GM21515 (cell line): ENCODE measurements at regions not wholly inside any gene's neighbourhood (a gene's known extent, or its start where the extent isn't known, plus 50 kb on each side); places are given as distances from the start of the nearest gene placed in this dataset.

Experiments used
- ATAC-seq: cut with Tn5 transposase; IDR thresholded peaks from one replicate; pipeline ENCODE4 v1.9.1; 2021; ENCODE audit not compliant: unreplicated experiment

DNA sequence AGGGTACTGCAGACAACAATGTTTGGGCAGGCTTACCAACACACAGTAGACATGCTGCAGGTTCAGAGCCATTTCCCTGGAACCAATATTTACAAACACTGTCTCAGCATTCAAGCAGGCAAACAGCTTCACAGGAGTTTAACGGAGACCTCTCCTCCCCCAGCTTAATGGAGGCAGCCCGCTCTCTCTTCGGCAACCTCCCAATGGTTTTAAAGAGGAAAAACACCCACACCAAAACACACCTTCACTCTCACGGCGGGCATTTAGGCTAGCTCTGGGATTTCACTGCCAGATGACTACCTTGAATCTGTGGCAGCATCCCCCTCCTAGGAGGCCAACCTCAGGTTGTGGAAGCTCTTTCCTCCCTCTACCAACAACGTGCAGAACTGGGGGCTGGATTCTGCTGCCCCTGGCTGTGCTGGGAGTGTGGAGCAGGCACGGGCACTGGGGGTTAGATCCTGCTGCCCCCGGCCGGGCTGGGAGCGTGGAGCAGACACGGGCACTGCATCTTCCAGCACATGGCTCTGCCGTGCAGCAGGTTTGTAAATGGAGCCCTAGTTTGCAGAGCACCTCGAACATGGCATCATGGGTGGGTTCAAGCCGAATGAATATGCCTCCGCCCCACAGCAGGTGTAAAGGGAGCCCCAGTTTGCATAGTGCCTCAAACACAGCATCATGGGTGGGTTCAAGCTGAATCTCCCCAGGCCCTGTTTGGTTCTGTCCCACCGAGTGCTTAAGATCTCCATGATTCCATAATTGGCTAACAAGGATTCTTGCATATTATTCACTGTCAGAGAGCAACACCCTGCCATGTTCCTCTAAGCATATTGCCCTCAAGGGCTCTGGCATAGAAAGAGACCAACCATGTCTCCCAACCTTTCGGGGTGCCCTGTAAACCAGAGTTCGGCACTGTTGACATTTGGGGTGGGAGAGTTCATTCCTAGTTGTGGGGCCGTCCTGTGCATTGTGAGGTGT lies 86.4 kb downstream of the RBFOX3 start:
- ATAC-seq, result no peak

- no peak for ATAC-seq
These were observed 88.4 kb downstream of the RBFOX3 start for GRCh38 chr17:79522414-79522813.

DNA sequence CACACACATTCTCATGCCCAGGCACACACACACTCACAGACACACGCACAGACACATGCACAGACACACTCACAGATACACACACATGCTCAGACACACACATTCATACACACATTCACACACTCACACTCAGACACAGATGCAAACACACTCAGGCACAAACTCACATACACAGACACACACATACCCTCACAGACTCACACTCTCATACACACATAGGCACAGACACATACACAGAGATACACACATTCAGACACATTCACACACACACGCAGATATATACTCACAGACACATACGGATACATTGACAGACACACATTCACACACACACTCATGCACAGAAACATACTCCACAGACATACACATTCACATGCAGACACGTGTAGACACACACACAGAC lies 89.6 kb downstream of the RBFOX3 start:
- no peak for ATAC-seq

GRCh38 chr17:79520167-79521165 lies 90.4 kb downstream of the RBFOX3 start:
- ATAC-seq, result no peak

DNA sequence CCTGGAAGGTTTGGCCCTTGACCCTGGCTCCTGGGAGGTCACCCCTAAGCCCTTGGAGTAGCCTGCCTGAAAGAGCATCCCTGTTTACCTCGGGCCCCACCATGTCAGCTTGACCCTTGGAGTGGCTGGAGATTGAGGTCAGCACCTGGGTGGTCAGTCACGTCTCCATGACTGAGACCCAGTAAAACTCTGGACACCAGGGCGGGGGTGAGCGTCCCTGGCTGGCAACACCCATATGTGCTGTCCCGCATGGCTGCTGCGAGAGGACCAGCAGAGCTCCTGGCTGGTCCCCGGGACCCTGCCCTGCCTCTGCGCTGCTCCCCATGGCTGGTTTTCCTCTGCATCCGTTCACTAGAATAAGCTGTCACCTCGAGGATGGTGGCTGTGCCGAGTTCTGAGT lies 91.2 kb downstream of the RBFOX3 start:
- no peak for ATAC-seq

DNA sequence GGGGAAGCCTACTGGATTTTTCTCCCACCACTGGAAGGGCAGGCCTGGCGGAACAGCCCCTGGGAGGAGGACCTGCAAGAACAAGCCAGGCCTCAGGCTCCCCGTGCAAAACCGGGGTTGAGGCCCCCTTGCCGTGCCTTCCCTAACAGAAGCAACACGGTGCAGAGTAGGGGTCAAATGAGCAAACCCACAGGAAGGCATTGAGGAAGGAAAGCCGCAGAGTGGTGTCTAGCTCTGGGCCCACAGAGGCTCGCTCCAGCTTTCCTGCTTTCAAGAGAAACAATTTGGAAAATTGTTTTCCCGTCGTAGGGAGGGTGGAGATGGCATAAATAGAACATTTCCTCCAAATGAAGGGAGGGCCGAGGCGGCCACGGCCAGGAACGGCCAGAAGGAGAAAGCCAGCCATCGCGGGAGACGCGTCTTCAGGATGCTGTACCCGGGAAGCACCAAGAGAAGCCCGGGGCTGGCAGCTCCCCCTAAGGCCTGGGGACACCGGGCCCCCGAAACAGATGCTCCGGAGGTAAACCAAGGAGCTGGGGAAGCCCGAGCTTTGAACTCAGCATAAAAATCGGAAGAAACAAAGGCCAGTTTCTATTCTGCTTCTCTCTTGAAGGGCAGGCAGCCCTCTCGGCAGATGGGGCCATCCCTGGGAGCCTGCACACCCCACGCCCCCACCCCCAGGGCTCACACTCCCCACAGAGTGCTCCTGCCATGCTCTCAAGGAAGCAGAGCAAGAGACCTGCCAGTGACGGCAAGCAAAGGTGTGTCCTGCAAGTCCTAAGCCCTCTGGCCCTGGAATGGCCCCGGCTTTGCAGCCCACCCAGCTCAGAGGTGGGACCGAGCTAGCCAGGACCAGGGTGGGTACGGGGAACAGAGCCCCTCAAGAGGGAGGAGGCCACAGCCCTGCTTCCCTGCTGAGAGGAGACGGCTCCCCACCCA lies 92.0 kb downstream of the RBFOX3 start:
- no peak for ATAC-seq

GRCh38 chr17:79517827-79518584 lies 92.8 kb downstream of the RBFOX3 start:
- no peak for ATAC-seq

DNA sequence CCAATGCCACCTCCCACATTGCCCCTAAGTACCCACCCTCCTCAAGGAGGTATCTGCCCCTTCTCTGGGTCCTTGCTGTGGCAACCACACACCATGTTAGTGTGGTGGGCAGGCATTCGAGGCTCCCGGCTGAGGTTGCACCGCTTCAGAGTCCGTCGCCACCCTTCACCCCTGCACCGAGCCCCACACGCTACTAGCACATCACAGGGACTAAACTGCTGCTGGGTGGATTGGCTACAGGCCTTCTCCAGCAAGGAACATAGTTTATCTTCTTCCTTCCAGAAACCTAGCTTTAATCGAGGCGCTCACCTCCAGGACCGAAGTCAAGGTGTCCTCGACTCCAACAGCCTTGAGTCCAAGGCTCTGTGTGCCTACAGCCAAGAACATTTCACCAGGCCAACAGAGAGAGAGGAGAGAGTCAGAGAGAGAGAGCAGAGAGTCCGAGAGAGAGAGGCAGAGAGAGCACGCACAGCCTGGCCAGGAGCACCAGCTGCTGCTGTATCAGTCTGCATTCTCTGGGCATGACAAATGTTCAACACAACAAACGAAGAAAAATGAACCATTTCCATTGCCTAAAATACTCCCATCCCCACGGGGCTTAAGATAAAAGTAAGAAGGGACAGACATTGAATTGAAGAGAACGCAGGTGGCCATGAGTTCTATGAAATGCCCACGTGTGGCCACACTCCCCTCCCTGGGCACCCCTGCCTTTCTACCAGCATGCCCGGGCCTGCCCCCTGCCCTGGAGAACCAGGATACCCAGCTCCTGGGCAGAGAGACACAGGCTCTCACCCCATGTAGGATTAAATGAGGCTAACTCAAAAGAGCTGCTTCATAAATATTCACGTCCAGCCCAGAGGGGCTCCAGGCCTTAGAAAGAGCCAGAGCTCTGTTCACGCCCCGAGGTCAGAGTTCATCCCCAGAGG lies 94.9 kb downstream of the RBFOX3 start:
- ATAC-seq, result no peak

DNA sequence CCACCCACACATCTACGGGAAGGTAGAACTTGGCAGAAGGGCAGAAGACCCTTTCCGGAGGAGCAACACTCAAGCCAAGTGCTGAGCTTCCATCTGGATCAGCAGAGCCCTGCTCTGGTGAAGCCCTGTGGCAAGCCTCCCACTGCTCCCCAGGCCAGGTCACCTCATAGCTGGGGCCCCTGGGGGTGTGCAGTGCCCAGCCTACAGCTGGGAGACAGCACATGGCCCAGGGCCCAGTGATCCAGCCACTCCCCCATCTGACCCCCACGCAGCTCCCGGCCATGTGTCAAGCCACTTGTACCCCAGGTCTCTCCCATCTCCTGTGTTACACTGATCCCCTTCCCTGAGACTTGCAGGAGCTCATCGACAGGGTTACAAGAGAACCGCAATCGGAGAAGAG lies 95.7 kb downstream of the RBFOX3 start:
- no peak for ATAC-seq

GRCh38 chr17:79513820-79514535 lies 96.9 kb downstream of the RBFOX3 start:
- no peak for ATAC-seq

GRCh38 chr17:79513206-79513605 lies 97.6 kb downstream of the RBFOX3 start:
- ATAC-seq, result no peak

- no peak for ATAC-seq
These were observed 99.4 kb downstream of the RBFOX3 start for GRCh38 chr17:79511471-79511870.

- no peak for ATAC-seq
These were observed 100.8 kb downstream of the RBFOX3 start for GRCh38 chr17:79510071-79510470.

DNA sequence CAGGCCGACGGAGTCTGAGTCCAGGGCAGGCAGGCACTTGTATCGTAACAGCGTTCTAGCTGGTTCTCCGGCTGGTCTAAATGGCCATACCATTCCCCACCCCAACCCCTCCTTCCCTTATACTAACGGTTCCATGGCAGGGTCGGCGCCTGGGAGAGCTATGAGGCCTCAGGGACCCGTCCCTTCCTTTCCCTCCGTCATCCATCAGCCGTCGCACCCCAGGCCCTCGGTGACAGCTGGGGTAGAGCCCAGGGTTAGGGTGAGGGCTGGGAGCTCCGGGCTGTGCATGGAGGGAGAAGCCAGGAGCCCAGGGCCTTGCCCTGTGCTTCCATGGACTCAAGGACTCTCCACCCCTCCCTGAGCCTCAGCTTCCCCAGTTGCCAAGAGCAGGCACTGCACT lies 101.4 kb downstream of the RBFOX3 start:
- ATAC-seq, result no peak

DNA sequence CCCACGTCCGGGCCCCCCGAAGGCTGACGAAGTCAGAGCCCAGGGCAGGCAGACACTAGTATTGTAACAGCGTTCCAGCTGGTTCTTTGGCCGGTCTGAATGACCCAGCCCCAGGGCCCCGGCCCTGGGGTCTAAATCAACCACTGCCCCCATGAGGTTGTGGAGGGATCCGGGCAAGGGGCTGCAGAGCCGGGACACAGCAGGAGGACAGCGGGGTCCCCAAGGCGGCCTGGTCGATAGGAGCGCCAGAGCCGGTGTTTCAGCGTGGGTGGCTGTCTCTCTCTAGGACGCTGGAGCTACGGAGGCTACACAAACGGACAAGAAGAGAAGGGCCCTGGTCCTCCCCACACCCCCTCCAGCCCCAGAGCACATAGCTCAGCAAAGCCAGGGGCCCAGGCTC lies 101.8 kb downstream of the RBFOX3 start:
- ATAC-seq, result no peak

DNA sequence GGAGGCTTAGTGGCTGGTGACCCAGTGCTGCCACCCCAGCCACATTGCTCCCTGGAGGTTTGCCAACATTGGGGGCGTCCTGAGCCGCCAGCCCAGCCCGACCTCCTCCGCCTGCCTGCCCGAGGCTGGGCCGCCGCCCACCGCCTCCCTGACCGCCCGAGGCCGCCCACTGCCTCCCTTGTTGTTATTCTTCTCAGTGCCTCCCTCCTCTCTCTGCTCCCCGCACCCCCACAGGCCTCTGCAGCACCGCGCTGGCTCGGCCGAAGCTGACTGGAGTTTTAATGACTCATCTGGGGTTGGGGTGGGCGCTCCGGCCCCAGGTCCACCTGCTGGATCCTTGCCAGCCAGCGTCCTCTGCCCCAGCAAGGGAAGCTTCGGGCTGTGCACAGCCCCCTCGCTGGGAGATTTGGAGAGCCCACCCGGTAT lies 102.5 kb downstream of the RBFOX3 start:
- no peak for ATAC-seq

DNA sequence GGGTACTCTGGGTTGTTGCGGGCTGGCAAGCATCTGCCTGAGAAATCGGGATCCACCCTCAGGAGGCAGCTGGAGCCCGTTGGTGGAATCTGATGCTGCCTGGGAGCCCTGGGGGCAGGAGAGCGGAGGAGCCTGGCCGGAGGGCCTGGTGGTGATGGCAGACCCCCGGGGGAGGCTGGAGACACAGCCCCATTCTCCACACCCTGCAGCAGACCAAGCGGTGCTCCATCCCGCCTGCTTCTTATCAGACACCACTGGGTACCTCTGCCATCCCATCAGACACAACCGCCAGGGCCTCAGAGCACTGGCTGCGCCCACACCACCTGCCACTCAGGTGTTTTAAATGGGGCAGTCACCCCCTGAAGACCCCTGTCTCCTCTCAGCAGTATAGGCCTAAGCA lies 103.9 kb downstream of the RBFOX3 start:
- ATAC-seq, result no peak
